Spleen (tissue), 11 donors: ENCODE measurements at regions not wholly inside any gene's neighbourhood (a gene's known extent, or its start where the extent isn't known, plus 50 kb on each side); places are given as distances from the start of the nearest gene placed in this dataset.

Experiments
- DNase-seq: peaks from one replicate; pipeline ENCODE4 v3.0.0-alpha.2; 2020
- H3K27ac ChIP-seq, 8 donors: fragments of 200-600 bp; sonication (generic) in 7 of 8; 1 replicate in 4 of 8; 2 replicates in 4 of 8; pipeline versions ENCODE4 v1.5.0 to v1.8.0; 2016 to 2021; ENCODE audit warnings: inconsistent platforms in 4 of 8, mild to moderate bottlenecking in 4 of 8, moderate library complexity in 1 of 8
- H3K27me3 ChIP-seq, 7 donors: fragments of 200-600 bp; sonication (generic) in 6 of 7; replicated peaks in 1 of 7; 1 replicate in 4 of 7; 2 replicates in 3 of 7; pipeline versions ENCODE4 v1.5.0 to v1.8.0; 2016 to 2021; ENCODE audit warnings: inconsistent platforms in 3 of 7, mild to moderate bottlenecking in 1 of 7
- H3K36me3 ChIP-seq, 6 donors: fragments of 200-600 bp; sonication (generic) in 5 of 6; 1 replicate in 4 of 6; 2 replicates in 2 of 6; pipeline versions ENCODE4 v1.5.0 to v1.8.0; 2016 to 2021; ENCODE audit warnings: inconsistent platforms in 2 of 6
- H3K4me1 ChIP-seq, 6 donors: fragments of 200-600 bp; sonication (generic) in 5 of 6; 1 replicate in 3 of 6; 2 replicates in 3 of 6; pipeline versions ENCODE4 v1.5.0 to v1.8.0; 2016 to 2021; ENCODE audit warnings: inconsistent platforms in 3 of 6
- H3K4me3 ChIP-seq, 8 donors: fragments of 200-600 bp; sonication (generic) in 7 of 8; 1 replicate in 4 of 8; 2 replicates in 4 of 8; pipeline versions ENCODE4 v1.5.0 to v1.8.0; 2016 to 2021; ENCODE audit warnings: inconsistent platforms in 4 of 8, mild to moderate bottlenecking in 4 of 8, moderate library complexity in 2 of 8
- H3K9me3 ChIP-seq, 8 donors: fragments of 200-600 bp; sonication (generic) in 7 of 8; 1 replicate in 4 of 8; 2 replicates in 4 of 8; pipeline versions ENCODE4 v1.5.0 to v1.8.0; 2016 to 2021; ENCODE audit warnings: inconsistent platforms in 4 of 8
- POLR2A ChIP-seq, 3 donors: fragments of 450-650 bp; IDR thresholded peaks; one replicate each; pipeline ENCODE4 v1.5.1; 2017; ENCODE audit warnings: antibody characterized with exemption in 3 of 3, mild to moderate bottlenecking in 1 of 3
- POLR2AphosphoS5 ChIP-seq, 3 donors: sonication (generic); formaldehyde crosslinking; IDR thresholded peaks; one replicate each; pipeline ENCODE4 v1.5.1; 2017; ENCODE audit warnings: antibody characterized with exemption in 3 of 3
- WGBS, 5 donors: extraction: QIAGEN DNeasy Blood & Tissue Kit in 3 of 5; methylation state at CpG; one replicate each; pipeline versions ENCODE4 v1.1.5 to v1.1.7; 2013 to 2018; 5-methylcytosine and 5-hydroxymethylcytosine counted together
- intact Hi-C: fragments of 100-400 bp; cut with DNase I; formaldehyde crosslinking; loops from one replicate; pipeline ENCODE4 v1.15.0; 2023; ENCODE audit warnings: low total_unique reads
- TF ChIP-seq, protein P1 (sequence below), 11 experiments: fragments of 200-600 bp in 7 of 11; fragments of 450-650 bp in 4 of 11; sonication (generic) in 4 of 11; IDR thresholded peaks in 8 of 11; conservative IDR thresholded peaks in 3 of 11; 1 replicate in 7 of 11; 2 replicates in 4 of 11; pipeline versions ENCODE4 v1.4.0 to v1.8.0; 2016 to 2021; ENCODE audit warnings: antibody characterized with exemption in 11 of 11, inconsistent platforms in 4 of 11, mild to moderate bottlenecking in 1 of 11
- donor health status: healthy with polysubstance abuse.
- donor health status: DM: no; HTN: no; CAD: no; lungs with moderate emphysema.
- donor health status: DM: no; HTN: no; CAD: no.
- donor health status: Bipolar disorder and iron deficiency.
- donor health status: healthy.
- donor health status: DM: no; HTN: no; CAD: no.
- donor health status: DM: yes; HTN: yes; CAD: no.

GRCh38 chr5:38031304-38031703 is 191.5 kb upstream of the GDNF start:
- intact Hi-C loops, result no loop called here
- H3K27ac ChIP-seq, result no peak overlapping the region
- WGBS, 5 donors, result 72 to 92% (median 80%) methylated on average over 1 of the region's 1 CpG
- no peak for DNase-seq
- H3K36me3 ChIP-seq, result no peaks in the 10 kb centered on the region
- no peaks in the 10 kb centered on the region for H3K27me3 ChIP-seq
- H3K9me3 ChIP-seq, result no peaks in the 10 kb centered on the region
- TF ChIP-seq POLR2A (IDR thresholded peaks at IDR 0.05), result no peak
- TF ChIP-seq, protein P1, sequence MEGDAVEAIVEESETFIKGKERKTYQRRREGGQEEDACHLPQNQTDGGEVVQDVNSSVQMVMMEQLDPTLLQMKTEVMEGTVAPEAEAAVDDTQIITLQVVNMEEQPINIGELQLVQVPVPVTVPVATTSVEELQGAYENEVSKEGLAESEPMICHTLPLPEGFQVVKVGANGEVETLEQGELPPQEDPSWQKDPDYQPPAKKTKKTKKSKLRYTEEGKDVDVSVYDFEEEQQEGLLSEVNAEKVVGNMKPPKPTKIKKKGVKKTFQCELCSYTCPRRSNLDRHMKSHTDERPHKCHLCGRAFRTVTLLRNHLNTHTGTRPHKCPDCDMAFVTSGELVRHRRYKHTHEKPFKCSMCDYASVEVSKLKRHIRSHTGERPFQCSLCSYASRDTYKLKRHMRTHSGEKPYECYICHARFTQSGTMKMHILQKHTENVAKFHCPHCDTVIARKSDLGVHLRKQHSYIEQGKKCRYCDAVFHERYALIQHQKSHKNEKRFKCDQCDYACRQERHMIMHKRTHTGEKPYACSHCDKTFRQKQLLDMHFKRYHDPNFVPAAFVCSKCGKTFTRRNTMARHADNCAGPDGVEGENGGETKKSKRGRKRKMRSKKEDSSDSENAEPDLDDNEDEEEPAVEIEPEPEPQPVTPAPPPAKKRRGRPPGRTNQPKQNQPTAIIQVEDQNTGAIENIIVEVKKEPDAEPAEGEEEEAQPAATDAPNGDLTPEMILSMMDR (IDR thresholded peaks at IDR 0.05 in 8 of 11, conservative IDR thresholded peaks at IDR 0.05 in 3 of 11), result no peak
- TF ChIP-seq POLR2AphosphoS5 (IDR thresholded peaks at IDR 0.05), result no peak
- H3K4me1 ChIP-seq, result no peaks in the 10 kb centered on the region
- no peak overlapping the region for H3K4me3 ChIP-seq

GRCh38 chr5:38029397-38030065 is 189.7 kb upstream of the GDNF start:
- Histone ChIP-seq H3K36me3 (no peaks in the 10 kb centered on the region), H3K27ac (no peak overlapping the region), H3K9me3 (no peaks in the 10 kb centered on the region), H3K4me3 (no peak overlapping the region), H3K4me1 (no peaks in the 10 kb centered on the region), H3K27me3 (no peaks in the 10 kb centered on the region)
- no peak for TF ChIP-seq POLR2A (IDR thresholded peaks at IDR 0.05)
- DNase-seq, result no peak
- WGBS, 5 donors, result 93 to 99% (median 97%) methylated on average over 6 of the region's 6 CpGs
- intact Hi-C loops, result no loop called here

DNA sequence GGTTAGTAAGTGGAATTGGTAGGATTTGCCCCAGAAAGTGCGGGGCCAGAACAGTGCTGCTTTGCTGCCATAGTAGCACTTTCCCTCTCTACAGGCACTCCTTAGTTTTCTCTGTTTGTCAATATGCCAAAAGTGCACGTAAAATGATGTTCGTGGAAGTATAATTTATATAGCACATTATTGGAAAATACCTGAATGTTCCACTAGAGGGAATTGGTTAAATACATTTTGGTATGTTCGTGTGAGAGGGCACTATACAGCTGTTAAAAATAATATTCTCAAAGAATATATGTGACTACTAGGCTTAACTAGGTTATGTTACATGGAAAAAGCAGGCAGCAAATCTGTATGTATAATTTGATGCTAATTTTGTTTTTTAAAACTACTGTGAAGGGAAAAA is 184.0 kb upstream of the GDNF start:
- 57 to 72% (median 65%) methylated on average over 4 of the region's 4 CpGs for WGBS, 5 donors
- no peak overlapping the region for H3K4me3 ChIP-seq
- TF ChIP-seq, protein P1 (IDR thresholded peaks at IDR 0.05 in 8 of 11, conservative IDR thresholded peaks at IDR 0.05 in 3 of 11), result no peak
- TF ChIP-seq POLR2AphosphoS5 (IDR thresholded peaks at IDR 0.05) (no peak), POLR2A (IDR thresholded peaks at IDR 0.05) (no peak)
- intact Hi-C loops, result no loop called here
- no peak for DNase-seq
- no peaks in the 10 kb centered on the region for H3K9me3 ChIP-seq
- H3K4me1 ChIP-seq, result no peaks in the 10 kb centered on the region
- H3K36me3 ChIP-seq, result no peaks in the 10 kb centered on the region
- H3K27ac ChIP-seq, result no peak overlapping the region
- no peaks in the 10 kb centered on the region for H3K27me3 ChIP-seq

DNA sequence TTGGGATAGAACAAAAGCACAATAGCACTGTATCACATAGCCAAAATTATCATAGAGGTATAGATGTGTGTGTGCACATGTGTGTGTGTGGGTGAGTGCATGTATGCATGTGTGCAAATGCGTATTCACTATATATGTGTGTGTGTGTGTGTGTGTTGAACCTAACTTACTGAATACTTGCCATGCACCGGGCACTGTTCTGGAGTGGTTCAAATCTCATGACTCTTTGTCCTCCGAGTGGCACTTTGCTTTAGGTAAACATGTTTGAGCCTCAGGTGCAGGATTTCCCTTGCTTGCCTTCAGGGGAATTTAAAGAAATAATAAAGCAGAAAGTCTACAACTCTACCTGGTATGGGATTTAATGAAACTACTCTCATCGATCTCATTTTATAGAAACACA is 183.5 kb upstream of the GDNF start:
- Histone ChIP-seq H3K27me3 (no peaks in the 10 kb centered on the region), H3K9me3 (no peaks in the 10 kb centered on the region), H3K4me3 (no peak overlapping the region), H3K4me1 (no peaks in the 10 kb centered on the region), H3K36me3 (no peaks in the 10 kb centered on the region), H3K27ac (no peak overlapping the region)
- 67 to 84% (median 72%) methylated on average over 4 of the region's 4 CpGs for WGBS, 5 donors
- intact Hi-C loops, result no loop called here
- DNase-seq, result no peak
- TF ChIP-seq POLR2A (IDR thresholded peaks at IDR 0.05), result no peak
- TF ChIP-seq, protein P1 (IDR thresholded peaks at IDR 0.05 in 8 of 11, conservative IDR thresholded peaks at IDR 0.05 in 3 of 11), result no peak
- no peak for TF ChIP-seq POLR2AphosphoS5 (IDR thresholded peaks at IDR 0.05)

DNA sequence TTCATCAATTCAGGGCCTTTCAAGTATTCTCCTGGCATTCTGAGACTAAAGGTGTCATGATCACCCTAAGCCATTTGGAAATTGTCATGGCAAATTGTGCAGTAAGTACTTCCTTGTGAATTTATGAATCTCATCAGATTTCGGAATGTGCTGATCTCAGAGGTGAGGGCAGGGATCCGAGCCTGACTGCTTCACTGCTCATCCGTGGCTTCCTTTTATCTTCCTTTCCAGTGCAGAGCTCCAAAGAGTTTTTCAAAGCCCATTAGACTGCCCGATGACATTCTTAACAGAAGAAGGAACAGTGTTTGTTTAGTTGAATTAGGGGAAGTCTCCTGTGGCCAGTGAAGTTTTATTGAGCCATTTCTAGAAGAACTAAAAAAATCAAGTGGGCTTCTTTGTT is 182.8 kb upstream of the GDNF start:
- Histone ChIP-seq H3K36me3 (no peaks in the 10 kb centered on the region), H3K27ac (no peak overlapping the region), H3K9me3 (no peaks in the 10 kb centered on the region), H3K4me1 (no peaks in the 10 kb centered on the region), H3K27me3 (no peaks in the 10 kb centered on the region), H3K4me3 (no peak overlapping the region)
- 47 to 56% (median 54%) methylated on average over 4 of the region's 4 CpGs for WGBS, 5 donors
- DNase-seq, result no peak
- TF ChIP-seq, protein P1 (IDR thresholded peaks at IDR 0.05 in 8 of 11, conservative IDR thresholded peaks at IDR 0.05 in 3 of 11), result no peak
- TF ChIP-seq POLR2A (IDR thresholded peaks at IDR 0.05) (no peak), POLR2AphosphoS5 (IDR thresholded peaks at IDR 0.05) (no peak)
- intact Hi-C loops, result no loop called here
